MV-4-11 (cell line): ENCODE measurements at regions not wholly inside any gene's neighbourhood (a gene's known extent, or its start where the extent isn't known, plus 50 kb on each side); places are given as distances from the start of the nearest gene placed in this dataset.
"Not testable (repeated sequence)": the region's sequence is repeated elsewhere in the genome, so short reads cannot be mapped to it uniquely, and the experiment has no call there.

Experiments used
- DNase-seq: peaks from one replicate; lab custom pipeline; 2025; lab: John Stamatoyannopoulos, UW

DNA sequence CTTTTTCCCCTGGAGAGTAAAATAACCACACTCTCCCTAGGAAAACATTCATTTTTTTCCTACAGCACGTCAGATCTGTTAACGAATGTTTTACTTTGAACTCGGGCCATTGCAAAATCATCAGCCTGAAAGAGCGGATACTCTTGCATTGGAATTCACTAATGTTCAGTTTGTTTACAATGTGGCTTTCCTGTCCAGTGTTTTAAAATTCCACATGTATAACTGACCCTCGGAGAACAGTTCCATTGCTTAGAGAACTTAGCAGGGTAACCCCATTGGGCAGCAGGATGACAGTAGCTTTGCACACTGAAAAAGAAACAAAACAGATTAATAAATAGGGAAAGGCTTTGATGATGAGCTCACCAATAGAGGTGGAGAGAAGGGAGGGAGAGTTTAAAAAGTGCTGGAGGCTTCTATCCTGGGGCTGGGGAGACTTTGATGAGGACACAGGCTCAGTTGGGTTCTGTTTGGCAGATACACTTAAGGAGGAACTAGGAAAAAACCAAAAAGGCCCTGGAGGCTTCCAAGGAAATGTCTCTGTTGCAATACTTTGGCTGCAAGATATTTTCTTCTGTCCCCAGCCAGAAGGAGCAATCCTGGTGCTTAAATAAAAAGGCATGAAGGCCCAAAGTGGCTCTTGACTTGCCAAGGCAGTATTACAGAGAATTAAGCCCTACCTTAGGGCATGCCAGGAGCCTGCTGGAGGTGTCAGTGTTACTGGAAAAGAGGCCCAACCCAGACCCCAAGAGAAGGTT lies 143.1 kb downstream of the ARSF start:
- no peak for DNase-seq

GRCh38 chrX:3181846-3182245 lies 140.6 kb downstream of the ARSF start:
- DNase-seq, result no peak

GRCh38 chrX:3178329-3178728 lies 137.1 kb downstream of the ARSF start:
- DNase-seq, result no peak

DNA sequence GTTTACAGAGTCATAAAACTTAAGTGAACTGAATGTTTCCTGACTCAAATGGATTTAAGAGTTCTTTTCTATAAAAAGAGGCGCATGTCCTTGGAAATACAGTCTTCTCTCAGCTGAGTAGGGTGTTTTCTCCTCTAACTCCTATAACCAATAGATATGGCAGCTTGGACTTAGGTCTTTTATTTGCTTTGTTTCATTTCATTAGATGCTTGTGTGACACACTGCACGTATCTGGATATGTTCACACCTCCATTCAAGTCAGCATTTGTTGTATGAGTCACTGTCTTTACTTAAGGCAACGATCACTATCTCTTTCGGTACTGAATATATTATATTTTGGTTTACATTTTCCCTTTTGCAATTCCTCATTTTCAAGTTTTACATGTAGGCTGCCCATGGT lies 136.6 kb downstream of the ARSF start:
- DNase-seq, result no peak

DNA sequence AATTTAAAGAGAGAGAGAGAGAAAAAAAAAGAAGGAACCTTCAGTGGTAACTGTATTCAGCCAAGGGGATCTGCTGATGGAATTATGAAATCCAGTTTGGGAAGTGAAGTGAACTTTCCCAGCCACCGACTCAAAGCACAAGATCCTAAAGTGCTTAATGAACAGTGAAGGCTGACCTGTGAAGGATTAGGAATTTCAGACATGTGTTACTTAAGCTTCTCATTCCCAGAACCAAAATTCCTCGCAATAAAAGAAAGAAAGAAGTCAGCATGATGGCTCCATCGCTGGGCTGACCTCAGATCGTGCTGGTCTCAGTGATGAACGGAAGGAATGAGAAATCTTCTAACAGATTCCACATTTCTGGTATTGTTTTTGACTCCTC lies 135.2 kb downstream of the ARSF start:
- no peak for DNase-seq

DNA sequence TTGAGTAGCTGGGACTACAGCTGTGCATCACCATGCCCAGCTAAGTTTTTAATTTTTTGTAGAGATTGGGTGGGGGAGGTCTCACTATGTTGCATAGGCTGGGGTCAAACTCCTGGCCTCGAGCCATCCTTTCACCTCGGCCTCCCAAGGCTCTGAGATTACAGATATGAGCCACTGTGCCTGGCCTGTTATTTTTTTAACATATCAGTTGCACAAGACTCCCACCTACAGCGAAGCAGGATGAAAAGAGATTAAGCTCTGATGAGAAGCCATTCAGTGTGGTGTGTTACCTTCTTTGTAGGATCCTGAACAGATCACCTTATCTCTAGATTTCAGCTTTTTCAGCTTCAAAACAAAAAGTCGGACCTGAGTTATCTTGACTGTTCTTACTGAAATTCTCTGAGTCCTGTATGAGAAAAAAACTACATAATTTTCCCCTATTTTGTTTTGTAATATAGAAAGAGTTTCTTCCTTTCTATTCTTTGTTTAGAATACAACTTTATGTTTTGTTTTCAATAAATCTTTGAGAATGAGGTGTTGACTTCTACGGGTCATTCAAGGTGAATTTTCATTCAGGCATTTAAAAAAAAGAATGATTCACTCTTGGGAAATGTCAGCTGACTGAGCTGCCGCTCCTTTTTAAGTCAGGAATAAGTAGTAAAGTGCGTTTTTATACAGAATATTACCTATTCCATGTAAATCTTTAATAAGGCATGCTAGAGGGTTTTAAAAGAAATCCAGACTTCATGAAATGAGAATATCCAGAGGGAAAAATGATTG lies 134.6 kb downstream of the ARSF start:
- no peak for DNase-seq

GRCh38 chrX:3172156-3172555 lies 130.9 kb downstream of the ARSF start:
- not testable (repeated sequence) for DNase-seq

- DNase-seq, result no peak
These were observed 128.2 kb downstream of the ARSF start for GRCh38 chrX:3169421-3169820.

- DNase-seq, result no peak
These were observed 126.5 kb downstream of the ARSF start for GRCh38 chrX:3167771-3168170.

GRCh38 chrX:3166670-3167455 lies 125.6 kb downstream of the ARSF start:
- DNase-seq, result no peak

- no peak for DNase-seq
These were observed 124.5 kb downstream of the ARSF start for GRCh38 chrX:3165808-3166207.
